ENCODE measurements at regions not wholly inside any gene's neighbourhood (a gene's known extent, or its start where the extent isn't known, plus 50 kb on each side); places are given as distances from the start of the nearest gene placed in this dataset.

- TF ChIP-seq POLR2A (IDR thresholded peaks at IDR 0.05) (no peak), POLR2AphosphoS5 (IDR thresholded peaks at IDR 0.05) (no peak)
- TF ChIP-seq, protein P1, sequence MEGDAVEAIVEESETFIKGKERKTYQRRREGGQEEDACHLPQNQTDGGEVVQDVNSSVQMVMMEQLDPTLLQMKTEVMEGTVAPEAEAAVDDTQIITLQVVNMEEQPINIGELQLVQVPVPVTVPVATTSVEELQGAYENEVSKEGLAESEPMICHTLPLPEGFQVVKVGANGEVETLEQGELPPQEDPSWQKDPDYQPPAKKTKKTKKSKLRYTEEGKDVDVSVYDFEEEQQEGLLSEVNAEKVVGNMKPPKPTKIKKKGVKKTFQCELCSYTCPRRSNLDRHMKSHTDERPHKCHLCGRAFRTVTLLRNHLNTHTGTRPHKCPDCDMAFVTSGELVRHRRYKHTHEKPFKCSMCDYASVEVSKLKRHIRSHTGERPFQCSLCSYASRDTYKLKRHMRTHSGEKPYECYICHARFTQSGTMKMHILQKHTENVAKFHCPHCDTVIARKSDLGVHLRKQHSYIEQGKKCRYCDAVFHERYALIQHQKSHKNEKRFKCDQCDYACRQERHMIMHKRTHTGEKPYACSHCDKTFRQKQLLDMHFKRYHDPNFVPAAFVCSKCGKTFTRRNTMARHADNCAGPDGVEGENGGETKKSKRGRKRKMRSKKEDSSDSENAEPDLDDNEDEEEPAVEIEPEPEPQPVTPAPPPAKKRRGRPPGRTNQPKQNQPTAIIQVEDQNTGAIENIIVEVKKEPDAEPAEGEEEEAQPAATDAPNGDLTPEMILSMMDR (IDR thresholded peaks at IDR 0.05) = no peak
These were observed 59.2 kb upstream of the DSG1 start for GRCh38 chr18:31258789-31259188.

Measured in prostate gland (tissue), 2 donors.